SU-DHL-6 (cell line): ENCODE measurements at regions not wholly inside any gene's neighbourhood (a gene's known extent, or its start where the extent isn't known, plus 50 kb on each side); places are given as distances from the start of the nearest gene placed in this dataset.

Source experiments
- CTCF ChIP-seq: fragments of 200-600 bp; sonication (generic); IDR thresholded peaks from one replicate; pipeline ENCODE4 v1.5.1; 2017; ENCODE audit warnings: antibody characterized with exemption, mild to moderate bottlenecking, low read length, moderate library complexity; ENCODE audit not compliant: insufficient read depth, poor library complexity, severe bottlenecking
- EZH2phosphoT487 ChIP-seq: fragments of 200-600 bp; sonication (generic), shearing (Covaris generic); conservative IDR thresholded peaks from 2 replicates; pipeline ENCODE4 v1.6.1; 2018; ENCODE audit warnings: mild to moderate bottlenecking, antibody characterized with exemption, low read length, moderate library complexity, mixed read lengths

DNA sequence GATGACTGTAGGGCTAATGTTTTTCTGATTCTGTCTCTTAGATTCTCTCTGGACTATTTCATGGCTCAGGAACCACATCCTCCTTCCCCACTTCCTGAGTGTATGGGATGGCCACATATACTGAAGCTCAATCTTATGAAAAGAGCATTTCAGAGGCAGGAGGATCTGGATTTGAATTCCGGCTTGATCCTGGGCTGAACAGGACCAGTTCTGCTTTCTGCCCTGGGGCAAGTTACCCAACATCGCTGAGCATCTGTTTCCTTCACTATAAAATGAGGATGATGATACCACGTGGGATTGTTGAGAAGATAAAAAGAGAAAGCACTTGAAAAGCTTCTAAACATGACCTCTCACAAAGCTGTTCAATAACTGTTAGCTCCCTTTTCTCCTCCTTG lies 168.4 kb upstream of the TNFAIP3 start:
- TF ChIP-seq CTCF (no peak), EZH2phosphoT487 (no peak)
